ENCODE measurements at regions not wholly inside any gene's neighbourhood (a gene's known extent, or its start where the extent isn't known, plus 50 kb on each side); places are given as distances from the start of the nearest gene placed in this dataset.

- TF ChIP-seq CTCF (IDR thresholded peaks at IDR 0.05; ENCODE audit: unreplicated experiment in 3 of 3) = no peak
- Mint-ChIP-seq H3K36me3 (ENCODE audit: low read depth) (no peaks in the 10 kb centered on the region), H3K27me3 (ENCODE audit: low read depth) (peaks cover 23% of the 10 kb centered on the region), H3K27ac (no peak overlapping the region), H3K9me3 (no peaks in the 10 kb centered on the region), H3K4me3 (no peak overlapping the region), H3K4me1 (peaks cover 33% of the 10 kb centered on the region)
Measured at GRCh38 chr2:239693761-239694415, 293.1 kb upstream of the HDAC4 start.

GRCh38 chr2:239693330-239693729 lies 292.5 kb upstream of the HDAC4 start:
- Mint-ChIP-seq H3K9me3 (no peaks in the 10 kb centered on the region), H3K36me3 (ENCODE audit: low read depth) (no peaks in the 10 kb centered on the region), H3K27ac (no peak overlapping the region), H3K4me3 (no peak overlapping the region), H3K4me1 (peaks cover 38% of the 10 kb centered on the region), H3K27me3 (ENCODE audit: low read depth) (peaks cover 23% of the 10 kb centered on the region)
- no peak for TF ChIP-seq CTCF (IDR thresholded peaks at IDR 0.05; ENCODE audit: unreplicated experiment in 3 of 3)

- H3K4me3 Mint-ChIP-seq = no peak overlapping the region
- no peak for TF ChIP-seq CTCF (IDR thresholded peaks at IDR 0.05; ENCODE audit: unreplicated experiment in 3 of 3)
- no peaks in the 10 kb centered on the region for H3K9me3 Mint-ChIP-seq
- no peak overlapping the region for H3K27ac Mint-ChIP-seq
- peaks cover 23% of the 10 kb centered on the region for H3K27me3 Mint-ChIP-seq (ENCODE audit: low read depth)
- H3K4me1 Mint-ChIP-seq = peaks cover 41% of the 10 kb centered on the region
- H3K36me3 Mint-ChIP-seq (ENCODE audit: low read depth) = no peaks in the 10 kb centered on the region
Measured at GRCh38 chr2:239692919-239693318, 292.1 kb upstream of the HDAC4 start.

GRCh38 chr2:239692362-239692851 lies 291.6 kb upstream of the HDAC4 start:
- no peak for TF ChIP-seq CTCF (IDR thresholded peaks at IDR 0.05; ENCODE audit: unreplicated experiment in 3 of 3)
- Mint-ChIP-seq H3K9me3 (no peaks in the 10 kb centered on the region), H3K4me1 (peaks cover 40% of the 10 kb centered on the region), H3K27ac (no peak overlapping the region), H3K36me3 (ENCODE audit: low read depth) (no peaks in the 10 kb centered on the region), H3K4me3 (no peak overlapping the region), H3K27me3 (ENCODE audit: low read depth) (peaks cover 27% of the 10 kb centered on the region)

- Mint-ChIP-seq H3K4me1 (peaks cover 33% of the 10 kb centered on the region), H3K9me3 (no peaks in the 10 kb centered on the region), H3K27ac (no peak overlapping the region), H3K36me3 (ENCODE audit: low read depth) (no peaks in the 10 kb centered on the region), H3K27me3 (ENCODE audit: low read depth) (peaks cover 31% of the 10 kb centered on the region), H3K4me3 (no peak overlapping the region)
- no peak for TF ChIP-seq CTCF (IDR thresholded peaks at IDR 0.05; ENCODE audit: unreplicated experiment in 3 of 3)
Measured at GRCh38 chr2:239691720-239692119, 290.9 kb upstream of the HDAC4 start.

Measured in nephron (organoid).